Fibroblast of skin of back (primary cell): ENCODE measurements at regions not wholly inside any gene's neighbourhood (a gene's known extent, or its start where the extent isn't known, plus 50 kb on each side); places are given as distances from the start of the nearest gene placed in this dataset.
"Not testable (repeated sequence)": the region's sequence is repeated elsewhere in the genome, so short reads cannot be mapped to it uniquely, and the experiment has no call there.

Source experiments
- DNase-seq: peaks from one replicate; pipeline ENCODE4 v3.0.0-alpha.2; 2013

DNA sequence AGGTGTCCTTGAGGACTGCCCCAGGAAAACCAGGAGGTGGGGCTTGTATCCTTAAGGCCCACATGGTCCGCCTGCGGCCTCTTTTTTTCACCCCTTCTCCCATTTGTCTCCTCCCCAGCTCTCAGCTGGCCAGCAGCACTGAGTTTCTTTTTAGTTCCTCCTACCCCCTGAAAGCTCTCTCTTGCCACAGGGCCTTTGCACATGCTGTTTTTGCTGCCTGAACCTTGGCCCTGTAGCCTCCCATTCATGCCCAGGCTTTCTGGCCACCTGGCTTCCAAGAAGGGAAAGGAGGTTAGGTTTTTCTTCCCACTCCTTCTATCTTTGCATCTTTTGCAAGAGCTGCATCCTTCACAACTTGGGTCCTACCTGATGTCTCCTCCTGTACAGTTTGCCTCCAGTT is 358.1 kb downstream of the VRK1 start:
- DNase-seq: no peak

GRCh38 chr14:97155814-97156213 is 358.6 kb downstream of the VRK1 start:
- DNase-seq: no peak

GRCh38 chr14:97156705-97157104 is 359.5 kb downstream of the VRK1 start:
- no peak for DNase-seq

GRCh38 chr14:97158102-97158501 is 360.9 kb downstream of the VRK1 start:
- no peak for DNase-seq

DNA sequence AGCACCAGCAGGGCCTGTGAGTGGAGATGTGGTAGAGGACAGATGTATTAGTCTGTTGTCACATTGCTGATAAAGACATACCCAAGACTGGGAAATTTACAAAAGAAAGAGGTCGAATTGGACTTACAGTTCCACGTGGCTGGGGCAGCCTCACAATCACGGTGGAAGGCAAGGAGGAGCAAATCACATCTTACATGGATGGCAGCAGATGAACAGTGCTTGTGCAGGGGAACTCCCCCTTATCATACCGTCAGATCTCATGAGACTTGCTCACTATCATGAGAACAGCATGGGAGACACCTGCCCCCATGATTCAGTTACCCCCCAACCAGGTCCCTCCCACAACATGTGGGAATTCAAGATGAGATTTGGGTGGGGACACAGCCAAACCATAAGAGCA is 361.9 kb downstream of the VRK1 start:
- DNase-seq: no peak

GRCh38 chr14:97162621-97163020 is 365.4 kb downstream of the VRK1 start:
- DNase-seq: no peak

DNA sequence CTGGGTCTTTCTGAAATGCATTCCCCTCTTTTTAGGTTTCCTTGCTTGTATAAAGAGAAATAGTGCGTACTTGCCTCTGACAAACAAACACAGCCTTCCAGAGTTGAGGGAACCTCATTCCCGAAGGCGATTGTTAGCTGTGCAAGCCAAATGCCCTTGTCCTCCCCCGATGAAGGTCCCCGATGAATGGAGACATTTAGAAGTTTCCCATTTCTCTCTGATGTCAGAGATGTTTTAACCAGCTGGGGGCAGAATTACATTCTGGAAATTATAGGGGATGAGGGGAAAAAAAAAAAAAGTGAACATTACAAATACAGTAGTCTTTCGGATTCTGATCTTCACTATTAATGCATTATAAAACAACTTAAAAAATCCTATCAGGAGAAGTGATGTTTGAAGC is 366.8 kb downstream of the VRK1 start:
- peak; percentile 11 for DNase-seq

DNA sequence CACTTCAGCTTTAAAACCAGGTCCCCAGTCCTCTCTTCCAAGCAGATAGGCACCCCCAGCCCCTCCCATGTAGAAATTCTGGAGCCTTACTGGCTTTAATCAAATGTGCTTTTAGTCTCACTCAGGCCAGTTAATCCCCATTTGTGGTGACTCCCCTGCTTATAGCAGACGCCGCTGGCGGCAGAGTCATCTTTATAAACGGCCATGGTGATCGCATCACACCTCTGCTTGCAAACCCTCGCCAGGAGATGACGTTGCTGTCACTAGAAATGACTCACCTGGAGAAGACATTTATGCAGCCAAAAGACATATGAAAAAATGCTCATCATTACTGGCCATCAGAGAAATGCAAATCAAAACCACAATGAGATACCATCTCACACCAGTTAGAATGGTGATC is 369.3 kb downstream of the VRK1 start:
- DNase-seq: no peak

- not testable (repeated sequence) for DNase-seq
Observed at GRCh38 chr14:97167577-97167976, 370.4 kb downstream of the VRK1 start.

DNA sequence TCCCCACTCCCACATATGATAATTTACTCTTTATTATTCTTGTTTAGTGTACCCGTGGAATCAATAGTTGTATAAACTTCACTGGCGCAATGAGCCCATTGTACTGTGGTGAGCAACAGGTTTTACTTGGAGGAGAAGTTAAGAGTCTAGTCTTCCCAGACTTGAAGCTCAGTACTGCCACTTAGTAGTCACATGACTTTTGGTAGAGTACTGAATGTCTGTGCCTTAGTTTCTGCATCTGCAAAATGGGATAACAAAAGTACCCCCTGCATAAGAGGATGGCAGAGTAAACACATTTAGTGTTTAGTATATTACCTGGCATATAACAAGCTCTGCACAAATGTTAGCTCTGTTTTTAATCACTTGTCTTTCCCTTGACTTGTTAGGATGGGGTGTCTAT is 375.5 kb downstream of the VRK1 start:
- no peak for DNase-seq

GRCh38 chr14:97177016-97177415 is 379.8 kb downstream of the VRK1 start:
- DNase-seq: peak; percentile 11

DNA sequence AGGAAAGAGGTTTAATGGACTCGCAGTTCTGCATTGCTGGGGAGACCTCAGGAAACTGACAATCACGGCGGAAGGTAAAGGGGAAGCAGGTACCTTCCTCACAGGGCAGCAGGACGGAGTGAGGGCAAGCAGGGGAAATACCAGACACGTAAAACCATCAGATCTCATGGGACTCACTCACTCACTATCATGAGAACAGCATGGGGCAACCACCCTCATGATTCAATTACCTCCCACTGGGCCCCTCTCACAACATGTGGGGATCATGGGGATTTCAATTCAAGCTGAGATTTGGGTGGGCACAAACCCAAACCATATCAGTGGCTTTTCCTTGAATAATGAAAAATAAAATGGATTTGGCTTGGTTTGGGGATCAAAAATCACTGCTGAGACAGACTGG is 380.5 kb downstream of the VRK1 start:
- peak; percentile 12 for DNase-seq

- peak; percentile 53 for DNase-seq
Observed at GRCh38 chr14:97178781-97179180, 381.6 kb downstream of the VRK1 start.

- DNase-seq: peak; percentile 49
Observed at GRCh38 chr14:97179573-97179972, 382.4 kb downstream of the VRK1 start.

- DNase-seq: peak; percentile 95
Observed at GRCh38 chr14:97180304-97181200, 383.4 kb downstream of the VRK1 start.

GRCh38 chr14:97185186-97185585 is 388.0 kb downstream of the VRK1 start:
- DNase-seq: peak; percentile 22

DNA sequence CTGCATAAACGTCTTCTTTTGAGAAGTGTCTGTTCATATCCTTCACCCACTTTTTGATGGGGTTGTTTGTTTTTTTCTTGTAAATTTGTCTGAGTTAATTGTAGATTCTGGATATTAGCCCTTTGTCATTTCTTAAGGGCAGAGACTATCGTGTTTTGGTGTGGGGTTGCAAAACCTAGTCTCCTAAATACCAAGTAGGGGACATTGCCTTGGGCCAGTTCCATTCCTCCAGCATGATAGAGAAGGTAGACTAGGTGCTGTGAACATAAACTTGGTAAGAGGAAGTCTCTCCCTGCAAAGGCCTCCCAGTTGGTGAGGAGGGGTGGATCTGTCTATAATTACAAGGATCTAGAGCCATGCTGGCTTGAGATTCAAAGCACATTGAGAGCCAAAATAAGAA is 390.7 kb downstream of the VRK1 start:
- DNase-seq: no peak

GRCh38 chr14:97196336-97196735 is 399.2 kb downstream of the VRK1 start:
- DNase-seq: no peak

DNA sequence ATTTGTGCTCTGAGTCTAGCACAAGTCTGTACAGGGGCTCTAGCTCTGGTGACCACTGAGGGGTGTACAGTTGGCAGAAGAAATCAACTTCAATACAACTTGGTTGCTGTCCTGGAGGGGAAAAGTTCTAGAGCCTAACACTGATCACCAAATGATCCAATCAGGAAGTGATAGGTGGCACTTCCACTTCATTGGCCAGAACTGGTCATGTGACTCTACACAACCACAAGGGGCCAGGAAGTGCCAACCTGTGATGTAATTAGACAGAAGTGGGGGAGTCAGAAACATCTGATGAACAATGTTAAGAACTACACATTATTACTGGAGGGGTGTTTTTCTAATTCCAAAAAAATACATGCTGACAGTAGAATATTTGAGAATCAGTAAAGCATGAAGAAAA is 401.6 kb downstream of the VRK1 start:
- no peak for DNase-seq

DNA sequence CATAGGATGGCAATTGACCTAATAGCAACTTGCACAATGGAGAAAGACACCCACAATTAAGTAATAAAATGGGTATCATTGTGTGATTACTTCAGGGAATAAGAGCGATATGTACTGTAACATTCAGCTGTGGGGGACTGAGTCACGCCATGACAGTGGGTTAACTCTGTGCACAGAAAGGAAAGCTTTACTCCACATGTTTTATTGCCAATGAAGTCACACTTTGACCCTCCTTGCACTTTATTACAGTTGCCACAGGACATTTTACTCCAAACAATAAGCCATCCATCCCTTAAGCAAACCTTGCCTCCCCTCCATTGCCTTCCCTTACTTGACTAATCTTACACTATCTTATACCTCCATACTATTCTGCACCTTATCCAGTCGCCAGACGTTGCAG is 403.1 kb downstream of the VRK1 start:
- no peak for DNase-seq

DNA sequence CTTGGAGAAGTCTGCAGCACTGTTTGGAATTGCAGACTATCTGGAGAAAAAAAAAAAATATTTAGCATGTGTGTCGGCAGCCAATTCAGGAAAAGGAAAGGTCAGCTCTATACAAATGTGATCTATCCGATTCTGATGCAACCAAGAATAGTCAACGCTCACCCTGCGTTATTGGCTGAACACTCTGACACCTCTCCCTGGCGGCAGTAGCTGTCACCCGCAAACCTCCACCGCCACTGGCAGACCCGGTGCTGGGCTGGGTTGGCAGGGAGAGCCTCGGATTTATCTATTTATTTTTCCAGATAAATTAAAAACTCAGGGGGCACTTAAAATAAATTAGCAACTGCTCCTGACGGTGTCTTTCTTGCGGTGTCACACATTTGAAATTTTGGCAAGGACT is 409.7 kb downstream of the VRK1 start:
- DNase-seq: no peak

DNA sequence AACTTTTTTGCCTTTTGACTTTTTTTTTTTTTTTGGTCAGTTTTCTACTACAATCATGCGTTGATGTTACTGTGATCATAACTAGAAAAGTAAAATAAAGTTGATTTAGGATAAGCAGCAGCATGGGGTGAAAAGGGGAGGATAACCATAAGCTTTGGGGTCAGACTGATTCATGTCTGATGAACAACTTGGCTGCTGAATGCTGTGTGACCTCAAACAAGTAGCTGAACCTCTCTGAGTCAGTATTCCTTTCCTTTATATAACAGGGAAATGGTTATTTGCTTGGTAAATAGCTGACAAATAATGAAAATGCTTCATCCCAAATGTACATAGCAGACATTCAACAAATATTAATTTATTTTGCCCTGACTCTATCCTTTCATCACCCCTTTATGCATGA is 413.0 kb downstream of the VRK1 start:
- DNase-seq: no peak

DNA sequence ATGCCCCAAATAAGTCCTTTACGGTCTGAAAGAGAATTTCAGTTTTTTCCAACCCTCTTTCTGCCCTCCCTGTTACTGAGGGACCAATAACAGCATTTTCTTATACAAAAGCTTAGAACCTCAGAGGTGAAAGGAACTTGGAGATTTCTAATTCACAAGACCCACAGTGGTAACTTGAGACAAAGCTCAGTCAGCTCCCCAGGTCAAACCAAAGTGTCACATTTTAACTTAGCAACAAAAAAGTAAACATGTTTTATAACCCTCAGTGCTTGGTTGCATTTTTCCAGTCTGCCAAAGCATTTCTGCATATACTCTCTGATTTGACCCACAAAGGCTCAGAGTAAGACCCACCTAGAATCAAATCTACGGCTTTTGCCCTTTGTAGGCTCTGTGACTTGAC is 415.2 kb downstream of the VRK1 start:
- DNase-seq: no peak

DNA sequence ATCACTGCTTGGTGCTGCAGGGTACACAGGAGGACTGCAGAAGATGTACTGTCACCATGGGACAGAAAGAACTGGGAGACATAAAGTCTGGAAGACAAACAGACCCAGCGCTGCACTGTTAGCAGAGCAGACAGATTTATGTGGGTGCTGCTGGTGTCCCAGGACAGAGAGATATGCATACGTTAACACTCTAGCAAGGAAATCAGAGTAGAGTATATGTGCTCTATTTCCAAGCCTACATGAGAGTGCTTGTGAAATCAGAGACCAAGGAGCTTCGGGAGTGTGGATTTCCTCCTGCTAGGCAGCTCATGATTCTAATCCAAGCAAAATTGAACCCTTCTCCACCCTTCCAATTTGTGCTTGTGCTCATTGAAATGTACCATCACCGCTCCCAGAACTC is 416.5 kb downstream of the VRK1 start:
- DNase-seq: no peak
